ENCODE measurements at regions not wholly inside any gene's neighbourhood (a gene's known extent, or its start where the extent isn't known, plus 50 kb on each side); places are given as distances from the start of the nearest gene placed in this dataset.
"Not testable (repeated sequence)": the region's sequence is repeated elsewhere in the genome, so short reads cannot be mapped to it uniquely, and the experiment has no call there.

DNA sequence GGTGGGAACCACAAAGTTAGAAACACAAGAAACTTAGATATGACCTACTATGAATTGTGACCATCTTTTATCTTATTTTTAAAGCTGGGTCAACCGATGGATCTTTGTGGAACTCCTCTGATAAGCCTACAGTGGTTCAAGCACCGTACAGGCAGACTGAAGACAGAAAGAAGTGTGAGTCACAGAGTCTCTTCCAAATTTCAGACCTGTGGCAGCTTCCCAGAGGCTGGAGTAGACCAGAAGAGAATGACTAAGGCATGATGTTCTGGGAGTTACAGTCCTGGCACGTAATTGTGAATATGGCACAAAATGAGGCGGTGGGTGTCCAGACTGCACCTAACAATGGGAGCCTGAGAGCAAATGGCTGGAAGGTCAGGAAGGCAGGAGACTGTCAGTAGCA lies 70.0 kb downstream of the LMO4 start:
- DNase-seq: no peak

DNA sequence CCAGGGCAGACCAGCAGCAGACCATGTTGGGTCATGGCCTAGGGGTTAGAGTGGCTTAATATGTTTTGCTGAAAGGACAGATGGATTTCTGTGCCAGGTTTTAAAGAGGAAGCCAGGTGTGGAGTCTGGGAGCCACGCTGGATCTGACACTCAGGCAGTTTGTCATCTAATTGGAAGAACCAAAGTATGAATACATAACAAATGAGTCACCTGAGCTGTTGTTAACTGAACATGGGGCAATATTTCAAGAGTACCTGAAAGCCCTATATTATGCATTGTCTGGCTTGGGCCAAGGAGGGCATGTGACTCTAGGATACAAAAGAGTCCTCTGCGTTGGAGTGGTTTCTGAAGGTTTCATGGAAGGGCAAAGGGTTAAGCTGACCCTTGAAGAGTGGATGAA lies 70.6 kb downstream of the LMO4 start:
- DNase-seq: peak; percentile 32

DNA sequence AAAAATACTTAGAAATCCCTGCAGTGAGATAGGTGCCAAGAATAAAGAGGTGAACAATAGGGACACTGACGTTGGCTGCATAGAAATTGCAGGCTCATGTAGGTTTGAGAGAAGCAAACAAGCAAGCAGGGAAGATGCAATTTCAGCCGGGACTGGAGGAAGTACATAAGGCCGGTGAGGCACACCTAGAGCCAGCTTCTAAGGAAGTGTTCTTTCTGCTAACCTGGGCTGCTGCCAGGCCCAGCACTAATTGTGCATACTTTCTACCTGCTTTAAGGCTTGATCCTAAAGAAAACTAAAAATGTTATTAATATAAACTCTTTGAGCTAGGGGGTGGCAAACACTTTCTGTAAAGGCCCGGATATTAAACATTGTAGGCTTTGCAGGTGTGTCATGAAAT lies 71.0 kb downstream of the LMO4 start:
- DNase-seq: no peak

DNA sequence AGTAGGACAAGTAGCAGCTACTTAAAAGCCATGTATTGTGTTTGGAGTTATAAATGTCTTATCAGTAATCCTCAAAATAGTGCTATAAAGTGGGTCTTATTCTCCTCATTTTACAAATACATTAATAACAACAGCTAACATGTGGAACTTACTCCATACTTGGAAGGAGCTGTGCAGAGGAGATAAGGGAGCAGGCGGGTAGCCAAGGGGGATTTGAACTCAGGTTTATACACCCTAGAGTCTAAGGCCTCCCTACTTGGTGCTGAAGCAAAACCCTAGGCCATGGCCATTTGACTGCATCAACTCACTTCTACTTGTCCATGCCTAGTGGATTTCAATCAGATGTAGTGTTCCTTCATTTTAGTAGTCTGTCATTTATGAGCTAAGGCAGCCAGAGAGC lies 72.1 kb downstream of the LMO4 start:
- DNase-seq: no peak

DNA sequence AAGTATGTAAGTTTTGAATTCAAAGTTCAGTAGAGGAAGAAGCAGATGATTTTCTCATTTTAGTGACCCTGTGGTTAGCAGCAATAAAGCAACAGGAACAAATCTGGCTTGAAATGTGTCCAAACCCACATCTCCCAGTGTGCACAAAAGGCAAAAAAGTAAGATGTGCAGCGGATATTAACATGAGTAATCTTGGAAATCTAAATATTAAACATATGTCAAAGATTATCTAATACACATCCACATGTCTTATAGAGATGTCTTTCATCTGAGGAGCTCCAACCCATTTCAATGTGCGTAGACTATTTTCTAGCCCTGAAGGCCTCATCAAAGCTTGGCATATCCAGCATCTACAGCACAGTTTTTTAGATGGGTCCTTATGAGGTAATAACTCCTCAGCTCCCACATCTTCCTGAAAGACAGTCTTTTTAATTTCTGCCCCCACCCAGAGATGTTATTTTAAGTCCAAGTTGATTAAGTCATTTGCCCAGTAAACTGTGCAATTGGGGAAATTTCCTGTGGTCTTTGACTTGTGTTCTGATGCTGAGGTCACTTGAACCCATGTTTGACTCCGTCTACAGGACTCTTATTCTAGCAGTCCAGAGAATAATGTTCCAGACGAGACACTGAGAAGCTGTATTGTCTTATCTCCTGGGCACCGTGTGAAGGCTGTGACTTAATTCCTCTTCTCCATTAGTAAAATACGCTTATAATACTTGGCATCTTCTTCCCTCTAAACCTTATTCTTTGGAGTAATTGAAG lies 73.7 kb downstream of the LMO4 start:
- no peak for DNase-seq

DNA sequence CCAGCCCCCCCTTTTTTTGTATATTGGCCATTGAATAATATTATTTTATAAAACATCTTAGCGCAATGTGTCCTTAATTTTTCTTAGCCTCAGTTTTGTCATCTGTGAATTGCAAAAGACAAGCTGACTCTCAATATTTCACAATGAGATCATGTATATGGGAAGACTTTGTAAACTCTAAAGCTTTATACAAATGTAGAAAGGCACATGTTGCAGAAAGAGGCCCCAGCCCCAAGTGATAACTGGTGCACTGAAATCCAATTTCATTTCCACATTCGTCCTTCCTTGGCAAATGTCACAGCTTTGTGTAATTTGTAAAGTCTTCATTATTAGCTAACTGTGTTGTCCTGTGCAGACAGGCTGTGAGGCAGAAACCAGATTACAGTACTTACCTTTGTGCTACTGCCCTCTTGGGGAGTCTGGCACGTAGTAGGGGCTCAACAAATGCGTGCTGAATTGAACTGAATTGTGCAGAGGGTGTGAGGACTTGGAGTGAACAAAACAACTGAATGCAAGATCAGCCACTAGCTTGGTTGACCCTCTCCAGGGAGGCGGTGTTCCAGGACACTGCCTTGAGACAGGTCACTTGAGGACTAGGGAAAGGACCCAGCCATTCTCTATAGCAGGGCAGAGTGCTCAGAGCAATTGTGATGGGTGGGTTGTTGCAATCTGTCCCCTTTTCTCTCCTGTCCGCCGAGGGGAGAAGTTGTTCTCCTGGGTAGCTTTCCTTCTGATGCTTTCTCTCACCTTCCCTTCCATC lies 74.6 kb downstream of the LMO4 start:
- no peak for DNase-seq

DNA sequence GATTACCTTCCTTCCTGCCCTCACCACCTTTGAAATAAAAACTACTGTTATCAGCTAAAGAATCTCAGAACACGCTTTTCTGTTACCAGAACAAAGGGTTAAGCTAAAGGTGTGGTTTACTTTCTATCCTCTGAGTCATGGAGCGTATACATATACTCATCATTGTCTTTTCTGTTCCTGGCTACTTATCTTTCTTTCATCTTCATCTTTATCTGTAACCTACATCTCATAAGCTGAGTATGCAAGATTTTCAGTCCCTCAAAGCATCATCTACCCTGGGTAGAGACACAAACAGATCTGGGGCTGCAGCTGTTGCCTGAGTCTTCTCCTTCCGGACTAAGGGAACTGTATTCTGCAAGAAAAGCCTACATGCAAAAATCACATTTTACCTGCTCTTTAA lies 75.6 kb downstream of the LMO4 start:
- no peak for DNase-seq

DNA sequence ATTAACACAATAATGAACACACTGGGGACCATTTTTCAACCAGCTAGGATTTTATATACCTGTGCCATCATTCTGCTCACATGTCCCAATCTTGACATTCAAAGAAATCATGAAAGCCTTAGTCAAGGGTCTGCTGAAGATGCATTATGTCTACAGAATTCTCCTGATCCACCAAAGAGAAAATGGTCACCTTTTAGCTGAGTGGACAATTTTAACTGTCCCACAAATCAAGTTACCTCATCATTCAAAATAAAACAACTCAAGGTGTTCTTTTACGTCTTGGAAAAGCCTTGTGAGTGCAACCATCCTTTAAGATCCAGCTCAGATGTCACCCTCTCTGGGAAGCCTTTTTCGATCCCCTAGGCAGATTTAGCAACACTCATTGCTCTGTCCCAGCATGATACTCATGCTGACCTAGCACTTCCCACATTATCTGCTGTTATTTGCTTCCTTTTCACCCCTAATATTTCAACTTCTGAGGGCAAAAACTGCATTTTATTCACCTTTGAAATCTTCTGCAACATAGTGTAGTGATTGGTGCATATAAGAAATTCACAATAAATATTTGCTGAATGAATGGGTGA lies 80.1 kb downstream of the LMO4 start:
- no peak for DNase-seq

DNA sequence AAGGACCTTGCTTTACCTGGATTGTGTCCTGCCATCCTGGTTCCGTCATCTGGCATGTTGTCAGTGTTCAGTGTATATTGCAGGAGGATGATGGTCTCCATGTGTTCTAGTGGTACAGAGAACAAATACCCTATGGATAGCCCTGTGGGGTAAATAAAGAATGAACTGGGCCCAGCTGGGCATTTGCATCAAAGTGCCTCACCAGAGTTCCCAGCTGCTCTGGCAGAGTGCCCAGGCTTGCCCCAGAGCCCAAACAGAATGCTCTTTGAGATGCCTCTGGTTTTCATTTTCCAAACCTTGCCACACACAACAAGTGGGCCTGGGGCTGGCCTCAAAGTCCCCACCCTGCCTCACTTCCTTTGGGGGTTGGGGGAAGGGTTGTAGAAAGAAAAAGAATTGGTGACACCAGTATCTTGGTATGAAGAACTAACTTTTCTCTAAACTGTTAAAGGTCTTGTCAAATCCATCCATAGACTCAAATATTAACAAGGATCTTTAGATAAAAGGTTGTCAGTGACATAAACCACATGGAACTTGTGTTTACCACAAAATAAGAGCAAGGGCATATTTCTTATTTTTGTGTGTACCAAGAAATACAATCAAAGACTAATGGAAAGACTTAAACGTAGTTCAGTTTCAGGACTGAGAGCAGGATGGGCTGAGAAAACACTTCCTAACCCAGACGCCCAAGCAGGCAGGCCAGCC lies 82.2 kb downstream of the LMO4 start:
- no peak for DNase-seq

DNA sequence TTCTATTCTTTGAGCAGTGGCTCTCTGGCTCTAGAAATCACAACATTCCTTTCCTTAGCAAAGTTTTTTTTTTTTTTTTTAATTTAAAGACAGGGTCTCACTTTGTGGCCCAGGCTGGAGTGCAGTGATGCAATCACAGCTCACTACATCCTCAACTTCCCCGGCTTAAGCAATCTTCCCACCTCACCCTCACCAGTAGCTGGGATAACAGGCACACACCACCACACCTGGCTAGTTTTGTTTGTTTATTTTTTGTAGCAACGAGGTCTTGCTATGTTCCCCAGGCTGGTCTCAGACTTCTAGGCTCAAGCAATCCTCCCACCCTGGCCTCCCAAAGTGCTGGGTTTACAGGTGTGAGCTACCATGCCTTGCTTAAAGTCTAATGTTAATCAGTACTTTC lies 85.2 kb downstream of the LMO4 start:
- DNase-seq: not testable (repeated sequence)

DNA sequence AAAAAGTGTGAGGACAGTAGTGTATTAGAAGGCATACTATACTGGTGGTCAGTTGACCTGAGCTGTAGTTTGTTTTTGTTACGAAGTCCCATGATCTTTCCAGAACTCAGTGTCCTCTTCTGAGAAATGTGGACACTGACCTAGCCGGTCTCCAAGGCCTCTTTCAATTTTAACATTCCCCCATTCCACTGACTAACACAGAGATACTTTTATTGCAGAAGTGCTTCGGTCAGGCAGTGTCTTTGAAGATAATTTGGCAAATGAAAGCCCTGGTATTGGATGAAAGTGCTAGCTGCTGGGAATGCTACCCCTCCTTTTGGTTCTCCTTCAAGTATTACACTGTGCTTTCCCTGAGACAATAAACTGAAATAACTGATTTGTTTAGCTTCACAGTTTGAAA lies 89.4 kb downstream of the LMO4 start:
- DNase-seq: no peak

DNA sequence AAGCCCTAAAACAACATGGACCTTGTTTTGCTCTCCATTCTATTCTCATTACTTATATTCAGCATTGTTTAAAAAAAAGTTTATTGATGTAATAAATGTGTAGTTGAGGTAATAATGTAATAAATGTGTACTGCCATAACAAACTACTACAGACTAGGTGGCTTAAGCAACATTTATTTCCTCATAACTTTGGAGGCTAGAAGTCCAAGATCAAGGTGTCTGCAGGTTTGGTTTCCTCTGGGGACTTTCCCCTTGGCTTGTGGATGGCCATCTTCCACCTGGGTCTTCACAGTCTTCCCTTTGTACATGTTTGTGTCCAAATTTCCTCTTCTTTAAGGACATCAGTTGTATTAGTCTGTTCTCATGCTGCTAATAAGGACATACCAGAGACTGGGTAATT lies 93.1 kb downstream of the LMO4 start:
- no peak for DNase-seq

DNA sequence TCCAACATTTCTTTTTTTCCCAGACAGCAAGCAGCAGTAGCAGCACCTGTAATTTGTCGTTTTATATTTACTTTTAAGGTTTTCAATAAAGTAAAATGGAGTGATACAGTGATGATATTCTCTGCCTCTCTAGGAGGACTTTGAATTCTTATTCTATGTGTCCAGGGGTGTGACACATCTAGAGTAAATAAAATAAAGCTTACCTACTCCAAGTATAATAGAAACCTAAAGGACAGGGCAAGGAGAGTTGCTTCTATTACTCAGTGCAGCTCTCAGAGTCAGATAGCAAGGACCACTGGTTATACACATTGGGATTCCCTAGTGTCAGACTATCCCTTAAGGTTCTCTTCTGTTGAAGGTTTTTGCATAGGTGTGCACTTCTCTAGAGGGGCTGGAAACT lies 95.9 kb downstream of the LMO4 start:
- no peak for DNase-seq

DNA sequence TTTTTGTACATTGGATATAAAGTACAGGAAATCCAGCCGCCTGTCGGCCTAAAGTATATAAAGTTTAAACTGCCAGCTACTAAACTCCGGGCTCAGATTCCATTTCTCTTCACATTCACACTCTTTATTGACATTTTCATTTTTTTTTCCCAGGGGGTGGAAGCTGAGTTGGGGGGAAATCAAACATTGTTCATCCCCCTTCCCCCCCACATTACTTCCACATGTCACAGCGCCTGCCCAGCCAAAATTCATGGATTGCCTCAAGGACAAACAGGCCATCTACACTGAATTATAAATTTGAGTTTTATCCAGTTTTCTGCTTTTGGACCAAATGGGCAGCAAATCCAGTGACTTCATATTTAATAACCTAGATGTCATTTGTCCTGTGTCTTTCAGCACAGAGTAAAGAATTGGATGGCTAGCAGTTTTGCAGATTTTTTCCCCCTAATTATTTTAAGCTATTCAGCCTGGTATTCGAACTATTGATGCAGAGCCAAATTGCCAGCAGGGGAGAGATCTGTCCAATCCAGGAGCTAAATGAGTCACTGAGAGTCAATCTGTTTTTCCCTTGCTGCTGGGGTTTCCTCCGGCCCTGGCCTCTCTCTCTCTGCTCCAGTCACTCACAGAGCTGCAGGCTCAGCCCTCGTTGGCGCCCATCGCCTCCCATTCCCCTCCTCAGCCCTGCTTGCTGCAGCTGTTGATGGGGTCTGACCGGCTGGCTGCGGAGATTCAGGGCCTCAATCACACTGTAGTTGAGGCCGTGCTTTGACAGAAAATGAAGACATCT lies 98.0 kb downstream of the LMO4 start:
- DNase-seq: no peak

DNA sequence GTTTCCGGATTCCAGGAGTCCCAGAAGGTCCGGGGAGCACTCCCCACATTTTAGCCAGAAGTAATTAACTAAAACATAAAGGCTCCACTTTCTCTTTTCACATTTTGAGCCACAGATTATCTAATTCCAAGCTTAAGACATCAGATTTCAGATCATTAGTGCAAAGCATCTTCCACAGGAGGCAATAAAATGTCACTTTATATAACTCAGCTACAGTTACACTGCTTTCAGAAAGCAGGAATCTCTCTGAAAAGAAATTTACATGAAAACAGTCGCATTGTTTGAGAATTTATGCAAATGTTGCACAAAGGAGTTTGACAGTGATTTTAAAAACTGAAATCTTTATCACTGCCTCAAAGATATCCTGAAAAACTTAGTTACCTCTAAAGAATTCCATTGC lies 99.7 kb downstream of the LMO4 start:
- no peak for DNase-seq

DNA sequence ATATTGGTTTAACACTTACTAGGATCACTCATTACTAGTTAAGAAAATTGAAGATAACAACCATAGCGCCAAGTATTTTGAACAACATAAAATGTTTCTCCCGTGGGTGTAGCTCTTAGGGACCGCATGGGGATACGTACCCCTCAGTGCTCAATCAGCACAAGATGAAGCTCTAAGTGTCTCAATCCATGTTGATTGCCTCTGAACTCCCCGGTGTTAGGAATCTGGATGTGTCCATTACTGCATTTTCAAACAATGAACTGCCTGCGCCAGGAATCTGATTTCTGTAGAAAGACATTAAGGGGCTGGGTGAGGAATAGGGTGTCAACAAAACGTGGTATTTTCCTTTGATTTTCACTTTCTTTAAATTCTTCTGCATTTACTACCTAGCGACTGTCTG lies 100.2 kb downstream of the LMO4 start:
- no peak for DNase-seq

DNA sequence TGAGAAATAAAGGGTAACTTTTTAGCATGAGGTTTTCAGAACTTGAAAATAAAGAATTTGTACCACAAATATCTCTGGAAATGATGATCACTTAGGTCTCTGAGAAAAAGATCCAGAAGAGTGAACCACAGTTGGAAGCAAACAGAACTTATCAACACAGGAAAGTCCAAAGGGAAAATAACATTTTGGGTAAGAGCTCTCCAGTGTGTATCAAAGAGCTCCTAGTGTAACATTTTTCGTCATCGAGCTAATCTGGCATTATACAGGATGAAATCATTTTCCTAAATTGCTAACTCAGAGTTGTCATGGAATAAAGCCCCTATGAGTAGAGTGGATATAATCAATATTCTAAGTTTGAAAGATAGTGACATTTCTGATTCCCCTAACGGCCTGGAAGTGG lies 104.0 kb downstream of the LMO4 start:
- no peak for DNase-seq

DNA sequence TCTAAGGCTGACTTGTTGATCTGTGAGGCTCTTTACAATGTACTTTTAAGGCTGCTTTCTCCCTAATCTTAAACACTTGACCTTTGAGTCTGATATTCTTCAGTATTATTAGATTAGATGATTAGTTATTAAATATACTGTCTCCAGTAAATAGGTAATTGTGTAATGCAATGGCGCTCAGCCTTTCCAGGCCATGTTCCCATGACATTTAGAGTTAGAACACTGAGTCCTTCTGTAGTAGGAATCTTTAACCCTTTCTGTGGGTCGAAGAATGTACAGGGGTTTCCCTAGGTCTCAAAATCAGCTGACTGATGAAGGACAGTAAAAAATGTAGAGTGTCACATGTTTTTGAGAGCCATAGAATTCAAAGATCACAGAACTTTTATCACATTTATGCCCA lies 104.4 kb downstream of the LMO4 start:
- DNase-seq: not testable (repeated sequence)

DNA sequence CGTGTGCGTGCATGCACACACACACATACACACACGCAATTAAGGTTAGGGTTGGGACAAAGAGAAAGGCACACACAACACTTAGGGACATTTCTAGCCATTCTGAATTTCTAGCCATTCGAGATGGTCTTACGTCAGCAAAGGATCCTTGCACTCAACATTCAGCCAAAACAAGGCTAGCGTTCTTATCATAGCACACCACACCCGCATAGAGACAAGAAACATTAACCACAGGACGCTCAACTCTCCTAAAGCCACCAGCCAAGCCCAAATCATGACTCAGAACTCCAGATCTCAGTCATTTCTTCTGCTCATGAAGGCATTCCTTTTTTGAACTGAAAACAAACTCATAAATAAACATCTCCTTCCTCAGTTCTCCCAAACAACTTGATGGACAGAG lies 106.8 kb downstream of the LMO4 start:
- no peak for DNase-seq

DNA sequence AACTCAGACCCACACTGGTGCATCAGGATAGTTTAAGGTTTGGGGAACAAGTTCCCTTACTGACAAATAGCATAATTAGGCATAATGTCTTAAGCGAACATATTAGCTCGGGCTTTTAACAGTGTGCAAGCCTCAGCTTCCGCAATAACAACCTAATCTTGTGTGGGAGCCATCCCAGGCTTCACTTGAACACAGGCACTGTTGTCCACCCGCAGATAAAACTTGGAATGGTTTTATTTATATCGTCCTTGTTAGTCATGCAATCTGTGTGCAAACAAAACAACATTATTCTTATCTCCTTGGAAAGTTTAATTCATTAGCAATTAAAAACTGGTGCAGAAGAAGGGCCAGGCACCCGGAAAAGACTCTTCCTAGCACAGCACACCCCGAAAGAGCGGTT lies 107.4 kb downstream of the LMO4 start:
- not testable (repeated sequence) for DNase-seq

DNA sequence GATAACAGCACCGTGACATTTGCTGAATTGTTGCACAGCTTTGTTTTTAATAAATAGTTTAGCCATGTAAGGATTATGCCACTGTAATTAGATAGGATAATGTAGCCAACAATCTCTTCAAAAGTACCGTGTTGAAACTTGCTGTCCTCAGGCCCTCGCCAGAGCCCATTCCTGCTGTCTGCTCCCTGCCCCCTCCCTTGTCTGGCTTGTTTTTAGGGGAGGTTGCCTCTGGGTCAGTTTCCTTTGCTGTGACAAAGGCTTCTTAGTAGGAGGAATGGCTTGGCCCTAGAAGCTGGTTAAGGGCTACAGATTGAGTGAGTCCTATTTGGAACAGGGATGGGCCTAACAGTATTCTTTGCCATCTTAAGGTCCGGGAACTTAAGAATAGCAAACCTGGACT lies 107.9 kb downstream of the LMO4 start:
- DNase-seq: no peak

DNA sequence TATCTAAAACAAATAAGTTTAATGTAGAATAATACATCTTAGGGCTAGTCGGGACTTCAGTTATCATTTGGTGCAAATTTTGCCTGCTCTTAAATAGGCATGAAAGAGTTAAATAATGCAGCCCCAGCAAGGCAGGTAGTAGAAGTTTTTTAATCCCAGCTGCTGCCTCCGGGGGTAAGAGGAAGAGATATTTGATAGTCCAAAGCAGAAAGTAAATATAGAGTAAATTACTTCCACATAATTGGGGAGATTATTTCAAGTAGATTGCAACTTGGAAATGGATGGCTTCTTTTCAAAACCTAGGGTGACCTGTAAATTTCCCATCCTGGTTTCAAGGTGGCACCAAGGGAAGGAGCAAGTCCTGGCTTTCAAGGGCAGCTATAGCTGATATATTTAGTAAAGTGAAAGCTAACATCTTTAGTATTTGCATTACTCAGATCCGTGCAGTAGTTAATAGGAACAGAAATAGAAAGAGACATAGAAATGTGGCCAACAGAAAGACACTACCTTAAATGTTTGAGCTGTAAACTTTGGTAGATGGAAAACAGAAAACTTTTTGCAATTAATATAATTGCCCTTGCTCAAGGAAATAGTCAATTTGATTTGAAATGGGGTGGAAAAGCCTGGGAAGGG lies 109.1 kb downstream of the LMO4 start:
- peak; percentile 14 for DNase-seq

Data from NCI-H2227 treated with DMSO at 0.1 percent for 48 hours (cell line).